ENCODE measurements at regions not wholly inside any gene's neighbourhood (a gene's known extent, or its start where the extent isn't known, plus 50 kb on each side); places are given as distances from the start of the nearest gene placed in this dataset.

DNA sequence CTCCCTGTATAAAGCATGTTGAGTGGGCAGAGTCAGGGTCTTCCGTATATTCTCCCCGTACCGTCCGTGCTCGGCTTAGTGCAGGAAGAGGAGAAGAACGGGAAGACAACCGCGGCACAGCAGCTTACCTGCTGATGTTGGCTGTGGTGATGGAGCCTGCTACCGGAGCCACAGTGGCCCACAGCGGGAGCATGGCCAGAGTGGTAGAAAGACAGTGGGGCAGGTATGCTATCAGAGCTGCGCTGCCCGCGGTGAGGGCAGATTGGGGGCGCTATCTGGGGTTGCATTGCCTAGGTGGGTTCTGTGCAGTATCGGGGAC, 120.7 kb upstream of the VPREB1 start:
- no peaks in the 10 kb centered on the region for H3K79me2 ChIP-seq (replicated peaks; ENCODE audit: insufficient read depth, low read length)
- no peak overlapping the region for H2AFZ ChIP-seq (ENCODE audit: low read depth, low read length)
- H3K27ac ChIP-seq (ENCODE audit: low read length), result no peak overlapping the region
- no peaks in the 10 kb centered on the region for H3K36me3 ChIP-seq (ENCODE audit: insufficient read depth, low read length)
- no peak overlapping the region for H3K9ac ChIP-seq (ENCODE audit: low read length)
- H3F3A ChIP-seq (ENCODE audit: insufficient read depth, low read length, poor library complexity, severe bottlenecking), result no peaks in the 10 kb centered on the region
- no peaks in the 10 kb centered on the region for H3K27me3 ChIP-seq (ENCODE audit: insufficient read depth, low read depth, low read length)
- H3K4me2 ChIP-seq (ENCODE audit: low read length), result no peak overlapping the region
- H3K9me3 ChIP-seq (ENCODE audit: low read length), result no peaks in the 10 kb centered on the region
- no peak overlapping the region for H3K4me3 ChIP-seq (ENCODE audit: low read length)
- no peaks in the 10 kb centered on the region for H4K20me1 ChIP-seq (ENCODE audit: insufficient read depth)
- TF ChIP-seq EZH2 (IDR thresholded peaks at IDR 0.05; ENCODE audit: borderline replicate concordance, insufficient read depth, low read length, poor library complexity, severe bottlenecking) (no peak), EP300 (conservative IDR thresholded peaks at IDR 0.05; ENCODE audit: poor library complexity, severe bottlenecking) (no peak), MXI1 (conservative IDR thresholded peaks at IDR 0.05; ENCODE audit: poor library complexity, severe bottlenecking) (no peak), RAD21 (conservative IDR thresholded peaks at IDR 0.05) (no peak), POLR2AphosphoS5 (IDR thresholded peaks at IDR 0.05) (no peak), SMC3 (conservative IDR thresholded peaks at IDR 0.05; ENCODE audit: poor library complexity) (no peak), TAF1 (IDR thresholded peaks at IDR 0.05; ENCODE audit: low read depth) (no peak)
- TF ChIP-seq, protein P1, sequence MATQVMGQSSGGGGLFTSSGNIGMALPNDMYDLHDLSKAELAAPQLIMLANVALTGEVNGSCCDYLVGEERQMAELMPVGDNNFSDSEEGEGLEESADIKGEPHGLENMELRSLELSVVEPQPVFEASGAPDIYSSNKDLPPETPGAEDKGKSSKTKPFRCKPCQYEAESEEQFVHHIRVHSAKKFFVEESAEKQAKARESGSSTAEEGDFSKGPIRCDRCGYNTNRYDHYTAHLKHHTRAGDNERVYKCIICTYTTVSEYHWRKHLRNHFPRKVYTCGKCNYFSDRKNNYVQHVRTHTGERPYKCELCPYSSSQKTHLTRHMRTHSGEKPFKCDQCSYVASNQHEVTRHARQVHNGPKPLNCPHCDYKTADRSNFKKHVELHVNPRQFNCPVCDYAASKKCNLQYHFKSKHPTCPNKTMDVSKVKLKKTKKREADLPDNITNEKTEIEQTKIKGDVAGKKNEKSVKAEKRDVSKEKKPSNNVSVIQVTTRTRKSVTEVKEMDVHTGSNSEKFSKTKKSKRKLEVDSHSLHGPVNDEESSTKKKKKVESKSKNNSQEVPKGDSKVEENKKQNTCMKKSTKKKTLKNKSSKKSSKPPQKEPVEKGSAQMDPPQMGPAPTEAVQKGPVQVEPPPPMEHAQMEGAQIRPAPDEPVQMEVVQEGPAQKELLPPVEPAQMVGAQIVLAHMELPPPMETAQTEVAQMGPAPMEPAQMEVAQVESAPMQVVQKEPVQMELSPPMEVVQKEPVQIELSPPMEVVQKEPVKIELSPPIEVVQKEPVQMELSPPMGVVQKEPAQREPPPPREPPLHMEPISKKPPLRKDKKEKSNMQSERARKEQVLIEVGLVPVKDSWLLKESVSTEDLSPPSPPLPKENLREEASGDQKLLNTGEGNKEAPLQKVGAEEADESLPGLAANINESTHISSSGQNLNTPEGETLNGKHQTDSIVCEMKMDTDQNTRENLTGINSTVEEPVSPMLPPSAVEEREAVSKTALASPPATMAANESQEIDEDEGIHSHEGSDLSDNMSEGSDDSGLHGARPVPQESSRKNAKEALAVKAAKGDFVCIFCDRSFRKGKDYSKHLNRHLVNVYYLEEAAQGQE (IDR thresholded peaks at IDR 0.05; ENCODE audit: borderline replicate concordance), result no peak
- TF ChIP-seq, protein P2, sequence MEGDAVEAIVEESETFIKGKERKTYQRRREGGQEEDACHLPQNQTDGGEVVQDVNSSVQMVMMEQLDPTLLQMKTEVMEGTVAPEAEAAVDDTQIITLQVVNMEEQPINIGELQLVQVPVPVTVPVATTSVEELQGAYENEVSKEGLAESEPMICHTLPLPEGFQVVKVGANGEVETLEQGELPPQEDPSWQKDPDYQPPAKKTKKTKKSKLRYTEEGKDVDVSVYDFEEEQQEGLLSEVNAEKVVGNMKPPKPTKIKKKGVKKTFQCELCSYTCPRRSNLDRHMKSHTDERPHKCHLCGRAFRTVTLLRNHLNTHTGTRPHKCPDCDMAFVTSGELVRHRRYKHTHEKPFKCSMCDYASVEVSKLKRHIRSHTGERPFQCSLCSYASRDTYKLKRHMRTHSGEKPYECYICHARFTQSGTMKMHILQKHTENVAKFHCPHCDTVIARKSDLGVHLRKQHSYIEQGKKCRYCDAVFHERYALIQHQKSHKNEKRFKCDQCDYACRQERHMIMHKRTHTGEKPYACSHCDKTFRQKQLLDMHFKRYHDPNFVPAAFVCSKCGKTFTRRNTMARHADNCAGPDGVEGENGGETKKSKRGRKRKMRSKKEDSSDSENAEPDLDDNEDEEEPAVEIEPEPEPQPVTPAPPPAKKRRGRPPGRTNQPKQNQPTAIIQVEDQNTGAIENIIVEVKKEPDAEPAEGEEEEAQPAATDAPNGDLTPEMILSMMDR (IDR thresholded peaks at IDR 0.05; ENCODE audit: poor library complexity, severe bottlenecking), result no peak
- H3K9me2 ChIP-seq (ENCODE audit: insufficient read depth, low read length), result no peaks in the 10 kb centered on the region

DNA sequence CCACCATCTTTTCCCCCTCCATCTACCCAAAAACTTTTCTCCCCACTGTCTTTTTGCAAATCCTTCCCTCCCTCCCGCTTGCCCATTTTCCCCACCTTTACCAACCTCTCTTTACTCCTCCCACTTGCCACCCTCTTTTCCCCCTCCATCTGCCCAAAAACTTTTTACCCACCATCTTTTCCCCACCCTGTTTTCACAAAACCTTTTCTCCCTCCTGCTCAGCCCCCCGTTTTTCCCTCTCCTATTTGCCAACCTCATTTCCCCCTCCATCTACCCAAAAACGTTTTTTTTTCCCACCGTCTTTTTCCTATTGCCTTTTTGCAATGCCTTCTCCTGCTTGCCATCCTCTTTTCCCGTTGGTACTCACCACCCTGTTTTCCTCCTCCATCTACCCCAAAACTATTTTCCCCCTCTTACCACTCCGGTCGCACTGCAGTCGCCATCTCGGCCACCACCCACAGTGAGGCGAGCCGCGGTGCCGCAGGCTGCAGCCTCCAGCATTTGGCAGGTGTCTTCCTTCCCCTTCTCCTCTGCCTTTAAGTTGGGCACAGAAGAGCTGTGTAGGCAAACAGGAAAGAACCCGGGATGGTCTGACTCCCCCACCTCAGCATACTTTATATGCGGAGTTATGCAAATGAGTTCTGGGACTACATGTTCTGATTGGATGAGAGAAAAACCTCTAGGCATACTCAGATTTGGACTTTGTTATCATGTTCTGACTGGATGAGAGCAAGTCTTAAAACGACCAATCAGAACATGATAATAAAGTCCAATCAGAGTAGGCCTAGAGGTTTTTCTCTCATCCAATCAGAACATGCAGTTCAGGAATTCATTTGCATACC, 121.2 kb upstream of the VPREB1 start:
- Histone ChIP-seq H4K20me1 (ENCODE audit: insufficient read depth) (no peaks in the 10 kb centered on the region), H3K27ac (ENCODE audit: low read length) (no peak overlapping the region), H3K36me3 (ENCODE audit: insufficient read depth, low read length) (no peaks in the 10 kb centered on the region), H3K4me3 (ENCODE audit: low read length) (no peak overlapping the region), H3F3A (ENCODE audit: insufficient read depth, low read length, poor library complexity, severe bottlenecking) (no peaks in the 10 kb centered on the region), H3K9ac (ENCODE audit: low read length) (no peak overlapping the region), H3K79me2 (replicated peaks; ENCODE audit: insufficient read depth, low read length) (no peaks in the 10 kb centered on the region), H3K9me3 (ENCODE audit: low read length) (no peaks in the 10 kb centered on the region), H3K9me2 (ENCODE audit: insufficient read depth, low read length) (no peaks in the 10 kb centered on the region), H3K27me3 (ENCODE audit: insufficient read depth, low read depth, low read length) (no peaks in the 10 kb centered on the region), H2AFZ (ENCODE audit: low read depth, low read length) (no peak overlapping the region), H3K4me2 (ENCODE audit: low read length) (no peak overlapping the region)
- TF ChIP-seq, protein P1 (IDR thresholded peaks at IDR 0.05; ENCODE audit: borderline replicate concordance), result no peak
- TF ChIP-seq EZH2 (IDR thresholded peaks at IDR 0.05; ENCODE audit: borderline replicate concordance, insufficient read depth, low read length, poor library complexity, severe bottlenecking) (no peak), RAD21 (conservative IDR thresholded peaks at IDR 0.05) (no peak), MXI1 (conservative IDR thresholded peaks at IDR 0.05; ENCODE audit: poor library complexity, severe bottlenecking) (no peak), EP300 (conservative IDR thresholded peaks at IDR 0.05; ENCODE audit: poor library complexity, severe bottlenecking) (no peak), SMC3 (conservative IDR thresholded peaks at IDR 0.05; ENCODE audit: poor library complexity) (no peak), TAF1 (IDR thresholded peaks at IDR 0.05; ENCODE audit: low read depth) (no peak)
- TF ChIP-seq, protein P2 (IDR thresholded peaks at IDR 0.05; ENCODE audit: poor library complexity, severe bottlenecking), result no peak
